HUES48 (cell line): ENCODE measurements at regions not wholly inside any gene's neighbourhood (a gene's known extent, or its start where the extent isn't known, plus 50 kb on each side); places are given as distances from the start of the nearest gene placed in this dataset.
"Not testable (repeated sequence)": the region's sequence is repeated elsewhere in the genome, so short reads cannot be mapped to it uniquely, and the experiment has no call there.

ENCODE experiments used
- H3K27ac ChIP-seq: one replicate; pipeline ENCODE4 v1.7.0; 2013; ENCODE audit warnings: low read depth, low read length, inconsistent platforms
- H3K27me3 ChIP-seq: 2 replicates; pipeline ENCODE4 v1.6.1; 2013; ENCODE audit warnings: mild to moderate bottlenecking, low read length; ENCODE audit not compliant: control insufficient read depth, insufficient read depth
- H3K36me3 ChIP-seq: 2 replicates; pipeline ENCODE4 v1.6.1; 2013; ENCODE audit warnings: low read length; ENCODE audit not compliant: control insufficient read depth, insufficient read depth
- H3K4me1 ChIP-seq: 2 replicates; pipeline ENCODE4 v1.6.1; 2013; ENCODE audit warnings: mild to moderate bottlenecking, low read length; ENCODE audit not compliant: control insufficient read depth, insufficient read depth
- H3K4me3 ChIP-seq: 2 replicates; pipeline ENCODE4 v1.5.1; 2013; ENCODE audit warnings: mild to moderate bottlenecking, low read depth, low read length
- H3K9ac ChIP-seq: 2 replicates; pipeline ENCODE4 v1.6.1; 2013; ENCODE audit warnings: mild to moderate bottlenecking, low read depth, low read length, moderate library complexity
- H3K9me3 ChIP-seq: 2 replicates; pipeline ENCODE4 v1.6.1; 2013; ENCODE audit warnings: low read length; ENCODE audit not compliant: control insufficient read depth, insufficient read depth

- Histone ChIP-seq H3K27ac (no peak overlapping the region), H3K36me3 (no peaks in the 10 kb centered on the region), H3K9me3 (no peaks in the 10 kb centered on the region), H3K9ac (no peak overlapping the region), H3K4me3 (no peak overlapping the region), H3K27me3 (no peaks in the 10 kb centered on the region), H3K4me1 (no peaks in the 10 kb centered on the region; the same call in 1 of the 2 replicates)
These were observed 203.5 kb upstream of the TMEFF2 start for GRCh38 chr2:192398236-192398635.

- no peak overlapping the region for H3K9ac ChIP-seq
- no peak overlapping the region for H3K27ac ChIP-seq
- H3K9me3 ChIP-seq: no peaks in the 10 kb centered on the region
- H3K27me3 ChIP-seq: no peaks in the 10 kb centered on the region
- no peak overlapping the region for H3K4me3 ChIP-seq
- H3K36me3 ChIP-seq: no peaks in the 10 kb centered on the region
- H3K4me1 ChIP-seq: no peaks in the 10 kb centered on the region
These were observed 199.9 kb upstream of the TMEFF2 start for GRCh38 chr2:192394605-192395004.

DNA sequence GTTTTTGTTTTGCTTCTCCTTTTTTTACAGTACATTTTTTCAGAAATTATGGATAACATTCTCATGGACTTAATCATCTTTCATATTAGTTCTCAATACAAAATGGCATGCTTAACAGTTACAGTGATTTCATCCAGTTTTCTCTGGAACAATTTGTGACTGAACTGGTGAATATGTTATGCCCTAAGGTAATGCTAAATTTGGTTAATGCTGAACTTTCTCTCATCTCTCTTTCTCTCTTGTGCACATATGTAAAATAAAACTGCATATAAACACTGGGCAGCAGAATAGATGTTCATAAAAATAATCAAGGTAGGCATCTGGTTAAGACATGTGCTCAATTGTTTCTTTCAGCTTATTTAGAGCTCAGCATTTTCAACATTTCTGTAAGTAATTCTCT is 196.3 kb upstream of the TMEFF2 start:
- H3K9ac ChIP-seq: no peak overlapping the region
- H3K36me3 ChIP-seq: no peaks in the 10 kb centered on the region
- H3K27me3 ChIP-seq: no peaks in the 10 kb centered on the region
- no peak overlapping the region for H3K27ac ChIP-seq
- H3K9me3 ChIP-seq: no peaks in the 10 kb centered on the region
- no peaks in the 10 kb centered on the region for H3K4me1 ChIP-seq
- no peak overlapping the region for H3K4me3 ChIP-seq

- H3K9me3 ChIP-seq: no peaks in the 10 kb centered on the region
- no peak overlapping the region for H3K27ac ChIP-seq
- no peaks in the 10 kb centered on the region for H3K4me1 ChIP-seq
- H3K36me3 ChIP-seq: no peaks in the 10 kb centered on the region
- H3K27me3 ChIP-seq: no peaks in the 10 kb centered on the region
- no peak overlapping the region for H3K9ac ChIP-seq
- no peak overlapping the region for H3K4me3 ChIP-seq
These were observed 195.7 kb upstream of the TMEFF2 start for GRCh38 chr2:192390401-192390800.

DNA sequence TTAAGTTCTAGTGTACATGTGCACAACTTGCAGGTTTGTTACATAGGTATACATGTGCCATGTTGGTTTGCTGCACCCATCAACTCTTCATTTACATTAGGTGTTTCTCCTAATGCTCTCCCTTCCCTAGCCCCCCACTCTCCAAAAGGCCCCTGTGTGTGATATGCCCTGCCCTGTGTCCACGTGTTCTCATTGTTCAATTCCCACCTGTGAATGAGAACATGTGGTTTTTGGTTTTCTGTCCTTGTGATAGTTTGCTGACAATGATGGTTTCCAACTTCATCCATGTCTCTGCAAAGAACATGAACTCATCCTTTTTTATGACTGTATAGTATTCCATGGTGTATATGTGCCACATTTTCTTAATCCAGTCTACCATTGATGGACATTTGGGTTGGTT is 189.5 kb upstream of the TMEFF2 start:
- not testable (repeated sequence) for H3K9ac ChIP-seq, H3K4me3 ChIP-seq, H3K27ac ChIP-seq, H3K36me3 ChIP-seq, H3K9me3 ChIP-seq, H3K27me3 ChIP-seq
- peaks cover 26% of the 10 kb centered on the region for H3K4me1 ChIP-seq

DNA sequence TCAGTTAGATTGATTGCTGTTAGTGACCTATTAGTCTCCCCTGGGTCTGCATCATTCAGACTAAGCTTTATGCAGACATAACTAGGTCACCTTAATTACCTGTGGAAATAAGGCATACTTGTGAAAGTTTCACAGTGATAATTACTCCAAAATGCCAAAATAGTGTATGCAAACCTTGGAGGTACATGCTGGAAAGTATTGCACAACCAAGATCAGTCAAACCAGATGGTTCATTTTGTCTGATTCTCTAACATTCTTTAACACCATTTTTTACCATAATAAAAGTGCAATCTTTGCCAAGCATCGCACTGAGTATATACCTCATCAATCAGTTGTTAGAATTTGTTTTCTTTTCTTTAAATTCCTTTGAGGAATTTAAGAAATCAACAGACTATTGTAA is 186.3 kb upstream of the TMEFF2 start:
- no peak overlapping the region for H3K9ac ChIP-seq
- no peaks in the 10 kb centered on the region for H3K27me3 ChIP-seq
- H3K9me3 ChIP-seq: no peaks in the 10 kb centered on the region
- H3K36me3 ChIP-seq: no peaks in the 10 kb centered on the region
- H3K4me3 ChIP-seq: peak overlapping the region; percentile 35; the same call in 1 of the 2 replicates
- no peak overlapping the region for H3K27ac ChIP-seq
- peaks cover 26% of the 10 kb centered on the region for H3K4me1 ChIP-seq

DNA sequence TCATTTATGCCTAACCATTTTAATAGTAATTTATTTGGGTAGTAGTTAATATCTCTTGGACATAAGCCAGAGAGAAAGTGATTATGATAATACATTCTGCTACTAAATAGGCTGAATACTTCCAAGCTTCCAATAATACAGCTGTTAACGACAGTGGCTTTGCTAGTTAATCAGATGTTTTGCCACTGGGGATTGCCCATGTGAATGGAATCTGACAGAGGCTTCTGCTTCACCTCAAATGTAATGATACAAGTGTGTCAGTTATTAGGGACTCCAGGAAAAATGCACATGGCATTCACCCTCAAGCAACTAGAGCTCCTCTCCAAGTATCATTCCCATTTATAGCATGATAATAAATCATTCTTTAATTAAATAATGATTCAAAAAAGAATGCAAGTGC is 185.0 kb upstream of the TMEFF2 start:
- Histone ChIP-seq H3K27ac (no peak overlapping the region), H3K4me3 (no peak overlapping the region), H3K36me3 (no peaks in the 10 kb centered on the region), H3K9ac (no peak overlapping the region), H3K9me3 (no peaks in the 10 kb centered on the region), H3K4me1 (peaks cover 26% of the 10 kb centered on the region), H3K27me3 (no peaks in the 10 kb centered on the region)

DNA sequence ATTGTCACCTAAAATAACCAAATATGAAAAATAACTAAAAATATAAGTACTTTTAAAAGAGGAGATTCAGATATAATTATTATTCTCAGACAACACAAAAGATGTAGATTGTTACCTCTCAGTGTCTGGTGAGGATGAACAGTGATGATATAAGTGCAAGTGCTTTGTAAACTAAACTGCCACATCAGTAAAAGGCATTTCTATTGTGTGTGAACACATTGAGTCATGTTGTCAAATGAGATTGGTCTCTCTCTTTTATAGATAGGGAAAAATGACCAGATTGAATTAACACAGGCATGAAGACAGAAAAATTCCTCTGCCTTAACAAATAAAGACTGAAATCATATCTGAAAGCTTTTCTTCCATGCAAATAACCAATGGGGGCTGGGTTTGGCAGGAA is 182.4 kb upstream of the TMEFF2 start:
- no peak overlapping the region for H3K27ac ChIP-seq
- H3K9me3 ChIP-seq: no peaks in the 10 kb centered on the region
- H3K4me3 ChIP-seq: no peak overlapping the region
- peaks cover 23% of the 10 kb centered on the region for H3K4me1 ChIP-seq
- H3K36me3 ChIP-seq: no peaks in the 10 kb centered on the region
- no peaks in the 10 kb centered on the region for H3K27me3 ChIP-seq
- no peak overlapping the region for H3K9ac ChIP-seq

- H3K27me3 ChIP-seq: no peaks in the 10 kb centered on the region
- no peak overlapping the region for H3K9ac ChIP-seq
- no peak overlapping the region for H3K4me3 ChIP-seq
- no peaks in the 10 kb centered on the region for H3K4me1 ChIP-seq
- H3K9me3 ChIP-seq: no peaks in the 10 kb centered on the region
- H3K36me3 ChIP-seq: no peaks in the 10 kb centered on the region
- no peak overlapping the region for H3K27ac ChIP-seq
These were observed 179.0 kb upstream of the TMEFF2 start for GRCh38 chr2:192373754-192374153.

- no peaks in the 10 kb centered on the region for H3K27me3 ChIP-seq
- H3K27ac ChIP-seq: no peak overlapping the region
- no peaks in the 10 kb centered on the region for H3K36me3 ChIP-seq
- H3K9ac ChIP-seq: no peak overlapping the region
- H3K4me1 ChIP-seq: no peaks in the 10 kb centered on the region
- no peaks in the 10 kb centered on the region for H3K9me3 ChIP-seq
- H3K4me3 ChIP-seq: no peak overlapping the region
These were observed 178.5 kb upstream of the TMEFF2 start for GRCh38 chr2:192373221-192373620.

DNA sequence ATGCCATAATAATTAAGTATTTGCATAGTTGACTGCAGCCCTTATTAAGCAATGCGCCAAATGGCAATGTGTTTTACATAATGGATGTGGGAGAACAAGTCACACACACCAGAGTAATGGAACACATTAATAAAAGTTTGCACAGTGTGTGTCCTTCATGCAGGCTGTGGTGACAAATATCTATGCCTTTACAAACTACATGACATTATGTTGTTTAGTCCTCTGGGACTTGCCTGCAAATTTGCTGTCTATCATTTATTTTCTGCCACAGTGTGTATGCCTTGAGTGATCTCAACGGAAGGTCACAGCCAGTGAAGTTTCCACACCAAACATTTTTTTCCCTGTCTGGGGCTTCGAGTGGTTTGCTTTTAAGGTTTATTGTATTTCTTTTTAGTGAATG is 175.2 kb upstream of the TMEFF2 start:
- no peaks in the 10 kb centered on the region for H3K27me3 ChIP-seq
- no peak overlapping the region for H3K27ac ChIP-seq
- no peaks in the 10 kb centered on the region for H3K36me3 ChIP-seq
- H3K4me1 ChIP-seq: no peaks in the 10 kb centered on the region
- H3K9me3 ChIP-seq: no peaks in the 10 kb centered on the region
- H3K4me3 ChIP-seq: no peak overlapping the region
- H3K9ac ChIP-seq: no peak overlapping the region

GRCh38 chr2:192357217-192357616 is 162.5 kb upstream of the TMEFF2 start:
- H3K4me3 ChIP-seq: no peak overlapping the region
- H3K9me3 ChIP-seq: no peaks in the 10 kb centered on the region
- H3K9ac ChIP-seq: no peak overlapping the region
- no peak overlapping the region for H3K27ac ChIP-seq
- H3K4me1 ChIP-seq: no peaks in the 10 kb centered on the region
- H3K36me3 ChIP-seq: no peaks in the 10 kb centered on the region
- H3K27me3 ChIP-seq: no peaks in the 10 kb centered on the region
